ENCODE measurements at regions not wholly inside any gene's neighbourhood (a gene's known extent, or its start where the extent isn't known, plus 50 kb on each side); places are given as distances from the start of the nearest gene placed in this dataset.

GRCh38 chr11:24124876-24125275, 372.0 kb upstream of the LUZP2 start:
- Mint-ChIP-seq H3K27ac (no peak overlapping the region), H3K4me1 (peaks cover 16% of the 10 kb centered on the region), H3K36me3 (ENCODE audit: low read depth) (no peaks in the 10 kb centered on the region), H3K27me3 (ENCODE audit: low read depth) (no peaks in the 10 kb centered on the region), H3K4me3 (no peak overlapping the region), H3K9me3 (no peaks in the 10 kb centered on the region)
- TF ChIP-seq CTCF (IDR thresholded peaks at IDR 0.05; ENCODE audit: unreplicated experiment in 3 of 3): no peak

- H3K27me3 Mint-ChIP-seq (ENCODE audit: low read depth): no peaks in the 10 kb centered on the region
- H3K4me3 Mint-ChIP-seq: no peak overlapping the region
- peaks cover 4% of the 10 kb centered on the region for H3K9me3 Mint-ChIP-seq
- TF ChIP-seq CTCF (IDR thresholded peaks at IDR 0.05; ENCODE audit: unreplicated experiment in 3 of 3): no peak
- peaks cover 6% of the 10 kb centered on the region for H3K4me1 Mint-ChIP-seq
- no peak overlapping the region for H3K27ac Mint-ChIP-seq
- H3K36me3 Mint-ChIP-seq (ENCODE audit: low read depth): no peaks in the 10 kb centered on the region
These were observed 365.2 kb upstream of the LUZP2 start for GRCh38 chr11:24131698-24132097.

GRCh38 chr11:24132471-24132870, 364.4 kb upstream of the LUZP2 start:
- H3K27me3 Mint-ChIP-seq (ENCODE audit: low read depth): no peaks in the 10 kb centered on the region
- no peak overlapping the region for H3K4me3 Mint-ChIP-seq
- no peak for TF ChIP-seq CTCF (IDR thresholded peaks at IDR 0.05; ENCODE audit: unreplicated experiment in 3 of 3)
- no peak overlapping the region for H3K27ac Mint-ChIP-seq
- H3K4me1 Mint-ChIP-seq: peaks cover 6% of the 10 kb centered on the region
- peaks cover 4% of the 10 kb centered on the region for H3K9me3 Mint-ChIP-seq
- H3K36me3 Mint-ChIP-seq (ENCODE audit: low read depth): no peaks in the 10 kb centered on the region

- Mint-ChIP-seq H3K27me3 (ENCODE audit: low read depth) (no peaks in the 10 kb centered on the region), H3K4me3 (no peak overlapping the region), H3K27ac (no peak overlapping the region), H3K4me1 (no peaks in the 10 kb centered on the region), H3K9me3 (peaks cover 4% of the 10 kb centered on the region), H3K36me3 (ENCODE audit: low read depth) (no peaks in the 10 kb centered on the region)
- TF ChIP-seq CTCF (IDR thresholded peaks at IDR 0.05; ENCODE audit: unreplicated experiment in 3 of 3): no peak
These were observed 361.8 kb upstream of the LUZP2 start for GRCh38 chr11:24134879-24135589.

GRCh38 chr11:24142062-24142461, 354.8 kb upstream of the LUZP2 start:
- H3K4me1 Mint-ChIP-seq: no peaks in the 10 kb centered on the region
- no peaks in the 10 kb centered on the region for H3K36me3 Mint-ChIP-seq (ENCODE audit: low read depth)
- H3K27ac Mint-ChIP-seq: no peak overlapping the region
- H3K4me3 Mint-ChIP-seq: no peak overlapping the region
- H3K27me3 Mint-ChIP-seq (ENCODE audit: low read depth): no peaks in the 10 kb centered on the region
- peaks cover 9% of the 10 kb centered on the region for H3K9me3 Mint-ChIP-seq
- TF ChIP-seq CTCF (IDR thresholded peaks at IDR 0.05; ENCODE audit: unreplicated experiment in 3 of 3): no peak

- no peaks in the 10 kb centered on the region for H3K27me3 Mint-ChIP-seq (ENCODE audit: low read depth)
- TF ChIP-seq CTCF (IDR thresholded peaks at IDR 0.05; ENCODE audit: unreplicated experiment in 3 of 3): no peak
- peaks cover 10% of the 10 kb centered on the region for H3K9me3 Mint-ChIP-seq
- H3K27ac Mint-ChIP-seq: no peak overlapping the region
- no peak overlapping the region for H3K4me3 Mint-ChIP-seq
- H3K4me1 Mint-ChIP-seq: no peaks in the 10 kb centered on the region
- H3K36me3 Mint-ChIP-seq (ENCODE audit: low read depth): no peaks in the 10 kb centered on the region
These were observed 351.4 kb upstream of the LUZP2 start for GRCh38 chr11:24145411-24145810.
